HL-60 (cell line): ENCODE measurements at regions not wholly inside any gene's neighbourhood (a gene's known extent, or its start where the extent isn't known, plus 50 kb on each side); places are given as distances from the start of the nearest gene placed in this dataset.
A peak's percentile ranks its signal among the peaks of the same experiment; 100 is the strongest.
"Not testable (repeated sequence)": the region's sequence is repeated elsewhere in the genome, so short reads cannot be mapped to it uniquely, and the experiment has no call there.

Experiments used
- DNase-seq, 2 experiments: peaks; one replicate each; pipeline ENCODE4 v3.0.0-alpha.2; 2010 to 2020; ENCODE audit warnings: low read depth in 1 of 2, low spot score in 1 of 2
- H3K27ac ChIP-seq: fragments of 250-450 bp; sonication (Bioruptor Pico); replicated peaks from 2 replicates; pipeline ENCODE4 v1.5.1; 2020; ENCODE audit warnings: mild to moderate bottlenecking, moderate library complexity
- H3K27me3 ChIP-seq: fragments of 250-450 bp; sonication (Bioruptor Pico); 2 replicates; pipeline ENCODE4 v1.5.1; 2021; ENCODE audit warnings: mild to moderate bottlenecking, moderate library complexity; ENCODE audit not compliant: insufficient read depth, poor library complexity, severe bottlenecking
- H3K4me3 ChIP-seq: replicated peaks from 2 replicates; pipeline ENCODE4 v1.5.1; 2011; ENCODE audit warnings: mild to moderate bottlenecking, control low read depth, low read length; ENCODE audit not compliant: insufficient read depth

GRCh38 chr9:64920147-64920546 is 364.9 kb downstream of the FOXD4L5 start:
- not testable (repeated sequence) for DNase-seq, H3K4me3 ChIP-seq, H3K27ac ChIP-seq, H3K27me3 ChIP-seq

- H3K27ac ChIP-seq = not testable (repeated sequence)
These were observed 396.4 kb downstream of the FOXD4L5 start for GRCh38 chr9:64888643-64889042.

GRCh38 chr9:64870594-64870993 is 414.4 kb downstream of the FOXD4L5 start:
- not testable (repeated sequence) for H3K4me3 ChIP-seq, H3K27ac ChIP-seq, H3K27me3 ChIP-seq
- DNase-seq = peak; percentile 11 to 23

More at GRCh38 chr9:64888643-64889042, 396.4 kb downstream of the FOXD4L5 start:
- not testable (repeated sequence) for H3K27me3 ChIP-seq, DNase-seq, H3K4me3 ChIP-seq
